ENCODE measurements at regions not wholly inside any gene's neighbourhood (a gene's known extent, or its start where the extent isn't known, plus 50 kb on each side); places are given as distances from the start of the nearest gene placed in this dataset.

- Histone ChIP-seq H4K20me1 (ENCODE audit: control insufficient read depth, extremely low read depth, insufficient read depth, low read length) (no peaks in the 10 kb centered on the region), H3K9me3 (ENCODE audit: control insufficient read depth, low read depth, low read length) (peaks cover 3% of the 10 kb centered on the region), H3K4me1 (ENCODE audit: control insufficient read depth, extremely low read depth, insufficient read depth, low read length) (peaks cover 7% of the 10 kb centered on the region), H3K9me1 (ENCODE audit: control insufficient read depth, extremely low read depth, insufficient read depth, low read length) (no peaks in the 10 kb centered on the region), H3K4me3 (ENCODE audit: control insufficient read depth in 2 of 3, extremely low read depth in 1 of 3, insufficient read depth in 2 of 3, low read depth in 1 of 3, low read length in 3 of 3) (no peak overlapping the region), H3K36me3 (ENCODE audit: control insufficient read depth in 2 of 2, extremely low read depth in 1 of 2, insufficient read depth in 2 of 2, low read length in 2 of 2) (no peaks in the 10 kb centered on the region), H3K27ac (ENCODE audit: control insufficient read depth, insufficient read depth, low read length) (no peak overlapping the region), H3K9ac (ENCODE audit: control insufficient read depth, extremely low read depth, insufficient read depth, low read length) (no peak overlapping the region), H3K79me2 (ENCODE audit: control insufficient read depth, insufficient read depth, low read length) (no peaks in the 10 kb centered on the region), H3K27me3 (ENCODE audit: control insufficient read depth, extremely low read depth, insufficient read depth, low read length) (no peaks in the 10 kb centered on the region), H3K4me2 (ENCODE audit: control insufficient read depth, extremely low read depth, insufficient read depth, low read depth, low read length) (no peak overlapping the region), H2AFZ (ENCODE audit: control insufficient read depth, low read length) (no peak overlapping the region)
- no peak for TF ChIP-seq CTCF (optimal IDR thresholded peaks at IDR 0.05 in 1 of 3, IDR thresholded peaks at IDR 0.05 in 1 of 3, conservative IDR thresholded peaks at IDR 0.05 in 1 of 3; ENCODE audit: extremely low read depth in 1 of 3, insufficient read depth in 2 of 3, low read length in 3 of 3)
- TF ChIP-seq EZH2 (IDR thresholded peaks at IDR 0.05; ENCODE audit: low read length), result no peak
- dilution Hi-C loops (cut with MboI; ENCODE audit: extremely low pct_ligation_motif_present, low sequenced_read_pairs), result no loop called here
- peak; percentile 56 for DNase-seq (ENCODE audit: low read depth, low spot score)
- peak; percentile 23 for FAIRE-seq
These were observed 422.7 kb downstream of the TLE1 start for GRCh38 chr9:81266674-81267073.

DNA sequence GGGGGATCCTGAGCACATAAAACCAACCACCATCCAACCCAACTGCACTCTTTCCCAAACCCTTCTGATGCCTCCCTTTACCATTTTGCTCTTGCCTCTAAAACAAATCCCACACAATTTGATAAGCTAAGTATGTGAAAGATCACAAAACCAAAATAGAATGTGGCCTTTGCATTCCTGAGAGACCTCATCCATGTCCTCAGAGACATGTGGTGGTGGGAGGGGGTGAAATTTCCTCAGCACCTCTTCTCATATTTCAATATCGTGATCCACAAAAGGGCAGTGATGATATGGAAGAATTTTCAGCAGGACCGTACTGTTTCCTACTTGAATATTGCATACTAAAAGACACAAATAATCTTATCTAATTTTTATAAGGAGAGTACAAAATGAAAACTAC is 423.3 kb downstream of the TLE1 start:
- FAIRE-seq, result no peak
- H2AFZ ChIP-seq (ENCODE audit: control insufficient read depth, low read length), result no peak overlapping the region
- no peak overlapping the region for H3K27ac ChIP-seq (ENCODE audit: control insufficient read depth, insufficient read depth, low read length)
- H3K79me2 ChIP-seq (ENCODE audit: control insufficient read depth, insufficient read depth, low read length), result no peaks in the 10 kb centered on the region
- H3K4me2 ChIP-seq (ENCODE audit: control insufficient read depth, extremely low read depth, insufficient read depth, low read depth, low read length), result no peak overlapping the region
- H3K4me1 ChIP-seq (ENCODE audit: control insufficient read depth, extremely low read depth, insufficient read depth, low read length), result peaks cover 7% of the 10 kb centered on the region
- no peak overlapping the region for H3K9ac ChIP-seq (ENCODE audit: control insufficient read depth, extremely low read depth, insufficient read depth, low read length)
- no peaks in the 10 kb centered on the region for H3K27me3 ChIP-seq (ENCODE audit: control insufficient read depth, extremely low read depth, insufficient read depth, low read length)
- dilution Hi-C loops (cut with MboI; ENCODE audit: extremely low pct_ligation_motif_present, low sequenced_read_pairs), result no loop called here
- H3K4me3 ChIP-seq (ENCODE audit: control insufficient read depth in 2 of 3, extremely low read depth in 1 of 3, insufficient read depth in 2 of 3, low read depth in 1 of 3, low read length in 3 of 3), result no peak overlapping the region
- no peaks in the 10 kb centered on the region for H4K20me1 ChIP-seq (ENCODE audit: control insufficient read depth, extremely low read depth, insufficient read depth, low read length)
- no peak for DNase-seq (ENCODE audit: low read depth, low spot score)
- no peak for TF ChIP-seq EZH2 (IDR thresholded peaks at IDR 0.05; ENCODE audit: low read length)
- no peak for TF ChIP-seq CTCF (optimal IDR thresholded peaks at IDR 0.05 in 1 of 3, IDR thresholded peaks at IDR 0.05 in 1 of 3, conservative IDR thresholded peaks at IDR 0.05 in 1 of 3; ENCODE audit: extremely low read depth in 1 of 3, insufficient read depth in 2 of 3, low read length in 3 of 3)
- H3K36me3 ChIP-seq (ENCODE audit: control insufficient read depth in 2 of 2, extremely low read depth in 1 of 2, insufficient read depth in 2 of 2, low read length in 2 of 2), result no peaks in the 10 kb centered on the region
- peaks cover 3% of the 10 kb centered on the region for H3K9me3 ChIP-seq (ENCODE audit: control insufficient read depth, low read depth, low read length)
- H3K9me1 ChIP-seq (ENCODE audit: control insufficient read depth, extremely low read depth, insufficient read depth, low read length), result no peaks in the 10 kb centered on the region
